GM18511 (cell line): ENCODE measurements at regions not wholly inside any gene's neighbourhood (a gene's known extent, or its start where the extent isn't known, plus 50 kb on each side); places are given as distances from the start of the nearest gene placed in this dataset.
"Not testable (repeated sequence)": the region's sequence is repeated elsewhere in the genome, so short reads cannot be mapped to it uniquely, and the experiment has no call there.

Source experiments
- ATAC-seq: cut with Tn5 transposase; IDR thresholded peaks from one replicate; pipeline ENCODE4 v1.9.1; 2021; ENCODE audit warnings: mild to moderate bottlenecking, moderate library complexity; ENCODE audit not compliant: unreplicated experiment

DNA sequence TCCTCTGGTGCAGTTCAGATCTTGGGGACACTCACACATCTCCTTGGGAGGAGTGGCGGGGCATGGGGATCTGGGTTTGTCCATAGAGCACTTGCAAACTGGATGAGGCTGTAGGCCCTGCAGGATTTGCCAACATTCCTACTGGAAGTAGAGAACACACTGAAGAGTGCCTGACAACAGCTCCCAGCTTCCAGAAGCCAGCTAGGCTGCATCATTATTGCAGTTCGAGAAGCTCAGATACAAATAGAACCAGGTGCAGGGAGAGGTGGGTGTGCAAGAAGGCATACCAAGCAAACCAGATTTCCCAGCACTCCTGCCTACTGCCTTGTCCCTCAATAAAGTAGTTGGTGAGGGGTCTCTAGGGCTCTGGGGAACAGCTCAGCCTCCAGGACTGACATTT is 52.5 kb downstream of the RHOB start:
- no peak for ATAC-seq

DNA sequence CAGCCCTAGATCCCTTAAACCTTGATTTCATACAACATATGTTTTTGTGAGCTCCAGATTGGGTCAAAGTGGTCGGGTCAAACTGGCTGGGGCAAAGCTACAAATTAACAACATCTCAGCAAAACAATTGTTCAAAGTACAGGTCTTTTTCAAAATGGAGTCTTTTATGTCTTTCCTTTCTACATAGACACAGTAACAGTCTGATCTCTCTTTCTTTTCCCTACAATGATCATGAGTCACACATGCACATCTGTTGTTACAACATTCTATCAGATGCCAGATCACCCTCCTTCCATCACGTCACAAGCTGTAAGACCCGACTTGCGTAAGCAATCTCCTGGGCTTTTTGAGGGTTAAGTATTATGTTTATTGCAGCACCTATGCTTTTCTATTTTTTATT is 55.1 kb downstream of the RHOB start:
- ATAC-seq, result no peak

DNA sequence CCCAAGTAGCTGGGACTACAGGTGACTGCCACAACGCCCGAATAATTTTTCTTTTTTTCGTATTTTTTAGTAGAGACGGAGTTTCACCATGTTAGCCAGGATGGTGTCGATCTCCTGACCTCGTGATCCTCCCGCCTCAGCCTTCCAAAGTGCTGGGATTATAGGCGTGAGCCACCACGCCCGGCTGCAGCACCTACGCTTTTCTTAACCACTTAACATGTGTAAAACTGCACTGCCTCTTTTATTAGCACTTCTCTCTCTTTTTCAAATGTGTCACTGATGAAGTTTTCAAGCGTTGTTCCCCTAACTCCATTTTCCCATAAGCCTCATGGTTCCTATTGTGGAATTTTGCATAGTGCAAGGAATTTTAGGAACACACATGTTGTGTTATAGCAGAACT is 55.6 kb downstream of the RHOB start:
- ATAC-seq, result not testable (repeated sequence)

DNA sequence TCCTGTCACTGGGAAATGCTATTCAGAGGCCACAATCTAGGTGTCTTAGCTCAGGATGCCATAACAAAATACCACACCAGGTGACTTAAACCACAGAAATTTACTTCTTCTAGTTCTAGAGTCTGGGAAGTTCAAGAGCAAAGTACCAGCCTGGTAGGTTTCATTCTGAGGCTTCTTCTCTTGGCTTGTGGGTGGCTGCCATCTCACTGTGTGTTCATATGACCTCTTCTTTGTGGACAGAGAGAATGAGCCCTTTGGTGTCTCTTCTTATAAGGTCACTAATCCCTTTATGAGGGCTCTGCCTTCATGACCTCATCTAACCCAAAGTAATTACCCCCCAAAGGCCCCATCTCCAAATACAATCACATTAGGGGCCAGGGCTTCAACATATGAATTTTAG is 57.3 kb downstream of the RHOB start:
- no peak for ATAC-seq

DNA sequence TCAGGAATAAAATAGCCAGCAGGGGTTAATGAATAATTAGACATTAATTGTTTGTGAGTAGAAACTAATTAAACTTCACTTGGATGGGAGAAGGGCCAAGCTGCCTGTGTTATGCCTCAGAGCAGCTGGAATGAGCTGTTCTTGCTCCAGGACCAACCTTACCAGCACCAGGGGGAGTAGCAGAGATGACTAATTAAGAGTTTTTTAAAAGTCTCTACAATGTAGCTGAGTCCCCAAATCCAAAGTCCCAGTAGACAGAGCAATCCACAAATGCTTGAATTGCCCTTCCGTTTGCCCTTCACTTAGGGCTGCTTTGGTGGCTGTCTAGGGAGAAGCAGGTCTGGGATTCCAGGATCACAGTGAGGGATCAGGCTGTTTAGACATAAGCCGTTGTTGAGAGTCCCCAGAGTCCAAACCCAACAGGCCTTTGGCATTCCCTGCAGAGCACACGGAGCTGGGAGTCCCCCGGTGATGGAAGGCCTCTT is 59.4 kb downstream of the RHOB start:
- ATAC-seq, result no peak

DNA sequence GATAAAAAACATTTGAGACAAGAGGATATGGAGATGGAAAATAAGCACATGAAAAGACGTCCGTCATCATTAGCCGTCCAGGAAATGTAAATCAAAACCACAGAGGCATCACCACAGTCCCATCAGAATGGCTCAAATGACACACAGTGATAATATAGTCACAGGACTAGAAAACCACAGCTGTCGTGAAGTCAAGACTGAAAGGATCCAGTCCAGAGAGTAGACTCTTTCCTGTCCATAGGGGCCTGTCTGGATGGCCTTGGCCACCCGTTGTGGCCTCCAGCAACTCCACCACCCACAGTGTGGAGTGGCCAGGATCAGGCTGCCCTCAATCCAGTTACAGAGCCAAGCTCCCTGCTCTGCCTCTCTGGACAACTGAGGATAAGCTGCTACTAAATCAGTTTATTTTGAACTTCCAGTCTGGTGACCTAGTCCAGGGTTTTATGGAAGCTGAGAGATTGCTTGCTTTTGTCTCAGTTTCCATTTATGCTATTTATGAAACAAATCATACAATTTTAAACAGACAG is 60.4 kb downstream of the RHOB start:
- peak; percentile 97 for ATAC-seq

DNA sequence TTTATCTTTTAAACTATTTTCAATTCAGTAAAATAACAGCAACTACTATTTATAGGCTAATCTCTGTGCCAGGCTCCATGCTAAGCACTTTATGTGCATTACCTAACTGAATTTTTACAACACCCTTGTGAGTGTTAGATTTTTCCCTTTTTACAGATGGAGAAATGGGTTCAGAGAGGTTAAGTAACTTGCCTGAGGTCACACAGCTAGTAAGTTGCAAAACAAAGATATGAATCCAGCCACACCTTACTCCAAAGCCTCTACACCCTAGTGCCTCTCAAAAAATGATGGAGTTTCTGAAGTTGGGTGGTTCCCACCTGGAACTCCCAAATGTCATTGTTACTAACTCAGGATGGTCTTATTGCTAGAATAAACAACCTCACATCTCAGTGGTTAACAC is 60.8 kb downstream of the RHOB start:
- no peak for ATAC-seq

DNA sequence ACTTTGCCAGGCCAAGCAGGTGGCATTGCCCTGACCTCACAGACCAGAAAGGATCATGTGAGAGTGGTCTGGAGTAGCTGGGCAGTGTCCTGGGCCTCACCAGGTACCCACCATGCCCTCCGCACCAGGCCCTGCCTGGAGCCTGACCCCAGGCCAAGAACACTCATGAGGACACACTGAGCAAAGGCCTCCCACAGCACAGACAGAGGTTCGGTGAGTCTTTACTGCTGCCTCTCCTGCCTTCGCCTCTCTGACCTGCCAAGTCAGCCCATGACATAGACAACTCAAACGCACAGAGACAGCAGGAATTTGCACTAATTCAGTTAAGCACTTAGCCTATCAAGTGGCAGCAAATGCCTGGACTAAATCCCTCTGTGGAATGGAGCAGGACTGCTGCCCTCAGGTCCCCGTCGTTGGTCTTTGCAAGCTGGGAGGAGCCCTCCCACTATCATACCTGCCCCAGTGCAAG is 62.5 kb downstream of the RHOB start:
- ATAC-seq, result no peak

DNA sequence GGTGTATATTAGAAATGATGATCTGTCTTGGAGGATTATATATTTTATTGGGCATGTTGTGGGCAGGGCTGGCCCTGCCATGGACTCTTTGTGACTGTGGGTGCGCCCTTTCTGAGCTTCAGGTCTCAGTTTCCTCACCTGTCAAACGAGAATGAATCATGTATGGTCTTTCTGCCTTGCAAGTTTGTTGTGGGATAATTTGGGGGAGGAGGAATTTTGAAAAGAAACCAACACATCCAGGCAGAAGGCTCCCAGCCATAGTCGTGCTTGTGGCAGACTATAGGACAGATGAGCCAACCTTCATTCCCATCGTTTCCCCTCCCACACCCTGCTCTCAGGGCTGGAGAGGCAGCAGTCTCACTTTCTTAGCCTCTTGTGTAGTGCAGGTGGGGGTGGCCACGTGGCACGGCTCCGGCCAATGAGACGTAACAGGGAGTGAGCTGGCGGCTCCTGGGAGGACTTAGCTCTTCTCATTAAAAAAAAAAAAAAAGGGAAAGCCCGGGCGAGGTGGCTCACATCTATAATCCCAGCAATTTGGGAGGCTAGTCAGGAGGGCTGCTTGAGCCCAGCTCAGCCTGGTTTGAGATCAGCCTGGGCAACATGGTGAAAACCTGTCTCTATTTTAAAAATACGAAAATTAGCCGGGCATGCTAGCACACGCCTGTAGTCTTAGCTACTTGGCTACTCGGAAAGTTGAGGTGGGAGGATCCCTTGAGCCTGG is 63.1 kb downstream of the RHOB start:
- ATAC-seq, result no peak

DNA sequence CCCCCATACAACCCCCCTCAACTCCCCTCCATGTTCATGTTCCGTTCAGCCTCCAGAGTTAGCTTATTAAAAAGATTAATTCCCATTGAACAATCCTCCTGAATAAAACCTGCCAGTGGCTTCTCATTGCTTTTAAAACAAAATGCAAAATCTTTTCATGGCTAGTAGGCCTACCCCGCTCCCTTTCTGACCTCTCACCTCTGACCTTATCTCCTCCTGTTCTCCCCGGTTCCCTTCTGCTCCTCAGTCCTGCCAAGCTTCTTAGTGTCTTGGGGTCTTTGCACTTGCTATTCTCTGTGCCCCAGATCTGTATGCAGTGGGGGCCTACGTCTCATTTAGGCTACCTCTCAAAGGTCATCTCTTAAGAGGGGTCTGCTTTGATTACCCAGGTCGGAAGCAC is 64.3 kb downstream of the RHOB start:
- ATAC-seq, result no peak

DNA sequence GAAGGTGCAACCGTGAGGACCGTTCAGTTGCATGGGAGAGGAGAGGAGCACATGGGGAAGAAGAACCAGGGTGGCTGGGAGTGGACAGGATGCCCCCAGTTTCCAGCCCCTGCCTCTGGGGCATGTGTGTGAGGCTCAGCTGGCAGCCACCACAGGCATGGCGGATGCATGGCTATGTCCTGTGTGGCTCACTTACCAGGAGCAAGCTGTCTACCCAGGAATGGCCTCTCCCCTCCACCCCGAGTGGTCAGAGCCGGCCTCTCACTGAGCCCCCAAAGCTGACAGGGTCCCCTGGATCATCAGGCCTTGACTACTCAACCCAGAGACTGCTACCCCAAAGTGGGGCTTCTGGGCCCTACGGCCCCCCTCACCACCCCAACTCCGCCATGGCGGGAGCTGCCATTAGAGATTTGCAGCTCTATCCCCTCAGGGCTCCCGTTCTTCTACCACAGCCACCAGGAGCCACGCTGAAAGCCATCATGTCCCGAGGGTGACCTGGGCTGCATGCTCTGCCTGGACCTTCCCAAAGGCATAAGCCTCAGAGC is 65.3 kb downstream of the RHOB start:
- no peak for ATAC-seq

DNA sequence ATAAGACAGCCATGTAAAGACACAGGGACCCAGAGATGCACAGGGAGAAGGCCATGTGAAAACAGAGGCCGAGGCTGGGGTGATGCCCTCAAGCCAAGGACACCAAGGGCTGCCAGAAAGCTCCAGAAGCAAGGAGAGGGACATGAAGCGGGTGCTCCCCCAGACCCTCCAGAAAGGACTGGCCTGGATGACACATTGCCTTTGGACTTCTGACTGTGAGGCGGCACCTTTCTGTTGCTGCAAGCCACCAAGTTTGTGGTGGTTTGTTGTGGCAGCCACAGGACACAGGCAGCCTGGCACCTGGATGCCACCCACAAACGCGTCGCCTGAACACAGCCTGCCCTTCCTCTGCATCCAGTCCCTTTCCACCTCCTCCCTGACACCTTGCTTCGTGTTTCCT is 67.1 kb downstream of the RHOB start:
- ATAC-seq, result no peak

DNA sequence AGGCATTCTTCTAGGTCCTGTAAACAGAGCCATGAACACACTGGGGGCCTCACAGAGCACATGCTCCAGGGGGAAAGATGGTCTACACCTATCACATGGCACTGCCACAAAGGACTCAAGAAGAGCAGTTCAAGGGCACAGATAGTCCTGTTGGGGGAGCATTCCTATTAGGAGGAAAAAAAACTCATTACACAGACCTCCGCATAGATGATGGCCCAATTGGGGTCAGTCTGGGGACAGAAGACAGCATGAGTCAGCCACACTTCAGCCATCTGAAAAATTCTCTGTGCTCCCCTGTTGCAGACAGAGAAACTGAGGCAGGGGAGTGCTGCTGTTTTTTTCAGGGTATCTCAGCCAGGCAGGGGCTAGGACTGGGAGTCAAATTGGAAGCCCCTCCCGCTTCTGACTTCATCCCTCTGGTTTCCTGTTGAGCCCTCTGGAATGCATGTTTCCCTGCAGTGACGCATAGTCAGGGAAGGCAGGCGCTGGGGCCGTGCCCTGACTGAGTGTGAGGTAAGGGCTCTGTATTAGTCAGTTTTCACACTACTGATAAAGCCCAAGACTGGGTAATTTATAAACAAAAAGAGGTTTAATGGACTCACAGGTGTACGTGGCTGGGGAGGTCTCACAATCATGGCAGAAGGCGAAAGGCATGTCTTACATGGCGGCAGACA is 67.9 kb downstream of the RHOB start:
- ATAC-seq, result no peak

DNA sequence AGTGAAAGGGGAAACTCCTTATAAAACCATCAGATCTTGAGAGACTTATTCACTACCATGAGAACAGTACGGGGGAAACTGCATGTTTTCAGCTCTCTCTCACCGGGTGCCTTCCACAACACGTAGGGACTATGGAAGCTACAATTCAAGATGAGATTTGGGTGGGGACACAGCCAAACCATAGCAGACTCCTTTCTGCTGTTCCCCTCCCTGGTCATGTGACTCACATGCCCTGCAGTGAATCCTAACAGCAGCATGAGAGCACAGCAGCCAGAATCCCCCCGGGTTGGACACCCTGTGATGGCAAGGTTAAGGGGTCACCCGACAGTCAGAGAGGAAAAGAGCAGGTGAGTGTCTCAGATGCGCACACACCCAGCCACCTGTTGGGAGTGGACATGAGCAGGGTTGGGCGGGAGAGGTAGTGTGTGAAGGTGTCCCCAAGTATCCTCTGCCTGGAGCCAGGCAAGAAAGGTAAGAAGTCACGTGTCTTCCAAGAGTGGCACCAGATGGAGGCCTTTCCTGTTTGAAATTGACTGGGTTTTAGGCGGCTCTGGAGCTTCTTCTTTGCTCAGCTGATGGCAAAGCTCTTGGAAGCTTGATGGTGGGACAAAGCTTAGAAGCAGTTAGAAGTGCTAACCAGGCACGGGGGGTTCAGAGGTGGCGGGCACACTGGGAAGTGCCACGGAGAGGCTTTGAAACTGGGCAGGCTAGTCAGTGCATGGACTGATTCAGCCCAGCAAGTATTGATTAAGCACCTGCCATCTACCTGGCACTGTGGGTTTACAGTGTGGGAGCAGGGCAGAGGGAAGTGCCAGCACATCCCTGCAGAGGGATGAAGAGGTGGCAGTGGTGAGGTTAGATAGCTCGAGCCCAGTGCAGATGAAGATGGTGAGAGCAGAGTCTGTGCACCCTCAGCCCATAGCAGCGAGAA is 68.7 kb downstream of the RHOB start:
- no peak for ATAC-seq

DNA sequence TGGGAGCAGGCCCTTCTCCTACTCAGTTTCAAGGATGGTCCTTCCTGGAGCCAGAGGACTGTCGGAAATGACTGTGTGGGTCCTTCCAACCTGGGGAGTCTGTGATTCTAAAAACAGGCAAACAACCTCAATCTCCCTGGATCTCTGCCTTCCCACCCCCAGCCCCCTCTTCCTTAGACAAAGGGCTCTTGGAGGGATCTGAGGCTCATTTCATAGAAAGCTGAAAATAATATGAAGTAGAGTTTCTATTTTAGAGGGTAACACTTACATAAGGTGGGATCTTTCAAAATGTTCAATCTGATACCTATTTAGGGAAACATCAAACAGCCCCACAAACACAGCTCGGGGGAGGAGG is 69.4 kb downstream of the RHOB start:
- no peak for ATAC-seq

DNA sequence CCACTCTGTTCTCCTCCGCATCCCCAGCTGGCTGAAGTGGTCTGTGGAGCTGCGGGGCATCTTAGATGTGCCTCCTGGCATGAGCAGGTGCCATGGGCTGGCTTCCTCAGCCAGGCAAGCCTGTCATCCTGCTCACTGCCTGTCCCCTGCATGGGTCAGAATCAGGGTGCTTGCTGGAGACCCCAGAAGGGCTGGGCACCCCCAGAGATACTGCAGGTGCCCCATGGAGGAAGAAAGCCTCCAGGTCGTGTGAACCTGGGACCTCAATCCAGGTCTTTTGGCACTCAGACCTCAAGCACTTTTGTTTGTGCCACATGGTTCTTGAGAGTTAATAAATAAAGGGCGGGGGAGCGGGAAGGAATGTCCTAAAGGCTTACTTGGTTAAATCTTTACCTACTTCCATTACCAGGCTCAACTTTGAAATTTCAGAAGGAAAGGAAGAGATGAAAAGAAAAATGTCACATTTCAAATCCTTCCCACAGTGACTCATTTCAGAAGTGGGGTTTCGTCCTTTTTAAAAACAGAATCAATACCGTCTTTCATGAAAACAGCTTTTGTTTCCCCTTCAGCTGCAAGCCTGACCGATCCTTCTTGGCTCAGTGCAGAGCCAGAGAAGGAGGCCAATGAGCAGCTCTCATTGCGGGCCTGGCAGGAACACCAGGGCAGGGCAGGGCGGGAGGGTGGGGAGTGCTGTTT is 69.9 kb downstream of the RHOB start:
- ATAC-seq, result peak; percentile 94

DNA sequence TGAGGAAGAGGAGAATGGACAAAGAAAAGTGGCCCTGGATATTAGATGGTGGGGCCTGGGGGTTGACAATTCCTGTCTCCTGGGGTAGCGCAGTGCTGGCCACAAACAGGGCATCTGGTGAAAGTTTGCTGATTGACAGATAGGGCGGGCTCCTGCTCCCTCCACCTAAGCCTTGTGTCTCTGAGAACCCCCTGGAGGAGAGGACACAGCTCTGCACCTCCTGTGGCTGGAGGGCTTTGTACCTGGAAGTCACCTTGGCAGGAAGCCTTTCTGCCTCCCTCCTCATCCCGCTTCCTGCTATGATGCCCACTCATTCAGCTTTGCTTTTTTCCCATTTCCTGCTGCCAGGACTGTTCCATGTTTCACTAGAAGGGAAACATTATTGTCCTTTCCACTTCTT is 72.4 kb downstream of the RHOB start:
- no peak for ATAC-seq

DNA sequence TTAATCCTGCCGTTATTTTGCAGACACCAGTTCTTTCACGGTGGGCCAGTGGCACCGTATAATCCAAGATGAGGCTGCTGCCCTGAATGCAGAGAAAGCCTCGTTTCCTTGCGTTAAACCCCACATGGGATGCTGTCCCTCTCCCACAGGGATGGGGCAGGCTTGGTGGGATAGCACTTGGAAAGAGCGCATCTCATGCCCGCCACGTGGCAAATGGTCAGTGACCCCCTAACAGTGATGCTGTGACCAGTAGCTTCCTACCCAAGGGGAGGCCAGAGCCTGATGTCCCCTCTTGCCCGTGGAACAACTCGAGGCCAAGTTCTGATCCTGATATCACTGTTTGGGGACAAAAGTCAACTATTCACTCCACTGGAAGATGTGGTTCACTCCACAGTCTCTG is 73.3 kb downstream of the RHOB start:
- no peak for ATAC-seq

DNA sequence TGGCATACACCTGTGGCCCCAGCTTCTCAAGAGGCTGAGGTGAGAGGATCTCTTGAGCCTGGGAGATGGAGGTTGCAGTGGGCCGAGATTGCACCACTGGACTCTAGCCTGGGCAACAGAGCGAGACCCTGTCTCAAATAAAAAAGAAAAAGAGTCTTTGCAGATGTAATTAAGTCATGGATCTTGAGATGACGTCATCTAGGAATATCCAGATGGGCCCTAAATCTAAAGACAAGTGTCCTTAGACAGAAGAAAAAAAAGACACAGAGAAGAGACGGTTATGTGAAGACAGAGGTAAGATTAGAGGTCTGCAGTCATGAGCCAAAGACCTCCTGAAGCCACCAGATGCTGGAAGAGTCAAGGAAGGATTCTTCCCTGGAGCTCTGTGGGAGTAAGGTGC is 74.3 kb downstream of the RHOB start:
- no peak for ATAC-seq

DNA sequence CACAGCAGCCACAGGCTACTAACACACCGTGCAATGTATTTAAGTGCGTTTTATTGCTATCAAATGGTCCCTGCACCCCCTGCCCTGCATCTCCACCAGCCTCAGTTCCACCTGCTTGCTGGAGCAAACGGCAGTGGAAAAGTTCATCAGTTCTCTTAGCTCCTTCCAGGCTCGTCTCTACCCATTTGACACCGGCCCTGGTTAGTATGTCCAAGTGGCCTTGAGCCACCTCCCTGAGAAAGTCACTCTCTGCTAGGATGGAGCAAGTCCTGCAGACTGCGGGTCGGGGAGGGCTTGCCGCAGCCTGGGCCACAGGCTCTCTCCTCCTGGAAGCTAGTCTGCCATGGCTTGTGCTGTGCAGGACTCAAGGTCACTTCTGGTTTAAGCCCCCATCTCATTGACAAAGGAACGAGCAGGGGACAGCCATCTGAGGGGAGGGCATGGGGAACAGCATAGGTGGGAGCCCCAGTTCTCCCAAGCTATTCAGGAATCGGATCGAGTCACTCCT is 74.9 kb downstream of the RHOB start:
- ATAC-seq, result no peak
